Psoas muscle (tissue), 7 donors: ENCODE measurements at regions not wholly inside any gene's neighbourhood (a gene's known extent, or its start where the extent isn't known, plus 50 kb on each side); places are given as distances from the start of the nearest gene placed in this dataset.

Experiments used
- ATAC-seq, 4 donors: fragments of 200-7000 bp; cut with Tn5 transposase; one replicate each; pipeline ENCODE4 v1.9.1; 2020; ENCODE audit warnings: moderate library complexity in 3 of 4, mild to moderate bottlenecking in 2 of 4
- DNase-seq, 2 donors: peaks; one replicate each; pipeline ENCODE4 v3.0.0-alpha.2; 2020
- H3K27ac ChIP-seq: fragments of 200-600 bp; one replicate; pipeline ENCODE4 v1.8.0; 2022
- H3K27me3 ChIP-seq, 3 donors: fragments of 200-600 bp in 1 of 3; one replicate each; pipeline versions ENCODE4 v1.6.1 to v1.8.0; 2013 to 2022; ENCODE audit warnings: low read length in 2 of 3, mild to moderate bottlenecking in 2 of 3, moderate library complexity in 1 of 3; ENCODE audit not compliant: insufficient read depth in 3 of 3
- H3K36me3 ChIP-seq, 2 donors: fragments of 200-600 bp in 1 of 2; one replicate each; pipeline versions ENCODE4 v1.6.1 to v1.8.0; 2013 to 2022; ENCODE audit warnings: low read depth in 1 of 2, mild to moderate bottlenecking in 1 of 2, moderate library complexity in 1 of 2; ENCODE audit not compliant: insufficient read depth in 1 of 2
- H3K4me1 ChIP-seq: fragments of 200-600 bp; one replicate; pipeline ENCODE4 v1.8.0; 2022
- H3K4me3 ChIP-seq: fragments of 200-600 bp; one replicate; pipeline ENCODE4 v1.8.0; 2022; ENCODE audit warnings: mild to moderate bottlenecking
- H3K9me3 ChIP-seq: fragments of 200-600 bp; one replicate; pipeline ENCODE4 v1.8.0; 2022
- WGBS, 3 donors: extraction: QIAGEN DNeasy Blood & Tissue Kit; methylation state at CpG; one replicate each; pipeline versions ENCODE4 v1.1.6 to v1.1.7; 2013; 5-methylcytosine and 5-hydroxymethylcytosine counted together
- intact Hi-C, 2 donors: fragments of 100-400 bp; cut with DNase I; formaldehyde crosslinking; loops; one replicate each; pipeline versions ENCODE4 v1.11.0 to v1.14.2; 2022
- TF ChIP-seq, protein P1 (sequence below): fragments of 200-600 bp; IDR thresholded peaks from one replicate; pipeline ENCODE4 v1.8.0; 2022; ENCODE audit warnings: antibody characterized with exemption
- donor health status: healthy with polysubstance abuse.
- donor health status: DM: no; HTN: no; CAD: no; lungs with moderate emphysema.
- donor health status: Bipolar disorder and iron deficiency.
- donor health status: healthy.
- donor health status: DM: yes; HTN: yes; CAD: no.
- donor health status: DM: no; HTN: no; CAD: no.
- donor health status: DM: yes; HTN: yes; CAD: no.

DNA sequence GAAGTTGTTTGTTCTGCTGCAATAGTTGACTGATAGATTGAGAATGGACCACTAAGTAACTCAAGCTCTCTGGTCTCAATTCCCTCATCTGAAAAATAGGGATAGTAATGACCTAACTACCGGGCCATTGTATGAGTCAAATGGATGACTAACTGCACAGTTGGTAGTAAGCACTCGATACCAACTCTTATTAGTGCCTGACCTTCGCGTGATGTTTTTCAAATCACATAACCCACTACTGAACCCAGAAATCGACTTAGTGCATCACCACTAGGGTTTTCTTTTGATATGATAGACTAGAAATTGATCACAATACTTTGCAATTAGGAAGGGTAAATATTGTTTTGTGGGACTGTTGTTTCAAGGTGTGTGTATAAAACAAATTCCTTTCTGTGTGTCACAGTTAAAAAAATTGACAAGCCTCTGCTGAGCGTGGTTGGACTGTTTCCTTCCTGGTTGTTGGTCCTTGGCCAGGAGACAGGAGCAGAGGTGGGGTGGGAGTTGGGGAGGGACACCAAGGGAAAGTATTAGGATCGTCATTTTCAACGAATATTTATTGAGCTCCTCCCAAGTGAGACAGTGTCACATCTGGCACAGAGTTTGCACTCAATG, 54.0 kb upstream of the LRP8 start:
- intact Hi-C loops, result no loop called here
- DNase-seq, result no peak
- no peaks in the 10 kb centered on the region for H3K27me3 ChIP-seq

DNA sequence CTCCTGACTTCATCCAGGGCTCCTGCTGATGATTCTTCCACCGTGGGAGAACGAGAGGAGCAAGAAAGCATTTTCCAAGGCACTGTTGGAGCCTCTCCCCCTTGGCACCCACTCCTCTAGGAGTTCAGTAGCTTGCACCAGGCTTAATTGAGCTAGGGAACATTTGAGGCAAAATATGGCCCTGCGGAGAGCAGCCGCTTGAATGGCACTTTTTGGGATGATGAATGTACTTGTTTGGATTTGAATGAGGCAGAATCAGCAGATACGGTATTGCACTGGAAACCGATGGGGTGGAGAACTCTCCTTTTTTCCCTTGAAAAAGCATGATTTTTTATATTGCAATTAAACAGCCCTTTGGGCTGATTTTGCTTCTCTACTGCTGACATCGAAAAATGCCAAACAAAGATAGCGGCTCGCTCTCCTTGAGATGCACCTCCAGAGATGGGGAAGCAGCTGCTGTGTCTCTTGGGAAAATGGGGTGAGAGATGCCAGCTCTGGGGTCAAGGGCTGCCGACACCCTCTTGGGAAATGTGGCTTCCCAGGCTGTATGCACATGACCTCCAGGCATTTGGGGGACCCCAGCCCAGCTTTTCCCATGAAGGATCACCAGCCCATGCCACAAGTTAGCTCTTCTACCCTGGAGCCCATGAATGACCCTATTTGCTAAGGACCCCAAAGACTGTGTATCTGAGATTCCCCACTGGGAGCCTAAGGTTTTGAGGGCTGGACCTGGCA, 55.4 kb upstream of the LRP8 start:
- DNase-seq, result peak in 1 of 2 donors; percentile 32
- TF ChIP-seq, protein P1, sequence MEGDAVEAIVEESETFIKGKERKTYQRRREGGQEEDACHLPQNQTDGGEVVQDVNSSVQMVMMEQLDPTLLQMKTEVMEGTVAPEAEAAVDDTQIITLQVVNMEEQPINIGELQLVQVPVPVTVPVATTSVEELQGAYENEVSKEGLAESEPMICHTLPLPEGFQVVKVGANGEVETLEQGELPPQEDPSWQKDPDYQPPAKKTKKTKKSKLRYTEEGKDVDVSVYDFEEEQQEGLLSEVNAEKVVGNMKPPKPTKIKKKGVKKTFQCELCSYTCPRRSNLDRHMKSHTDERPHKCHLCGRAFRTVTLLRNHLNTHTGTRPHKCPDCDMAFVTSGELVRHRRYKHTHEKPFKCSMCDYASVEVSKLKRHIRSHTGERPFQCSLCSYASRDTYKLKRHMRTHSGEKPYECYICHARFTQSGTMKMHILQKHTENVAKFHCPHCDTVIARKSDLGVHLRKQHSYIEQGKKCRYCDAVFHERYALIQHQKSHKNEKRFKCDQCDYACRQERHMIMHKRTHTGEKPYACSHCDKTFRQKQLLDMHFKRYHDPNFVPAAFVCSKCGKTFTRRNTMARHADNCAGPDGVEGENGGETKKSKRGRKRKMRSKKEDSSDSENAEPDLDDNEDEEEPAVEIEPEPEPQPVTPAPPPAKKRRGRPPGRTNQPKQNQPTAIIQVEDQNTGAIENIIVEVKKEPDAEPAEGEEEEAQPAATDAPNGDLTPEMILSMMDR, result no peak
- no peaks in the 10 kb centered on the region for H3K4me1 ChIP-seq
- intact Hi-C loops, result no loop called here
- H3K4me3 ChIP-seq, result no peak overlapping the region
- no peaks in the 10 kb centered on the region for H3K36me3 ChIP-seq
- no peaks in the 10 kb centered on the region for H3K27me3 ChIP-seq
- 79 to 81% (median 79%) methylated on average over 10 of the region's 10 CpGs for WGBS, 3 donors
- no peak overlapping the region for H3K27ac ChIP-seq
- no peak for ATAC-seq
- peaks cover 10% of the 10 kb centered on the region for H3K9me3 ChIP-seq

More for the DNA sequence above, 54.0 kb upstream of the LRP8 start:
- H3K4me3 ChIP-seq, result no peak overlapping the region
- 56 to 67% (median 67%) methylated on average over 8 of the region's 8 CpGs for WGBS, 3 donors
- no peaks in the 10 kb centered on the region for H3K36me3 ChIP-seq
- H3K27ac ChIP-seq, result no peak overlapping the region
- no peaks in the 10 kb centered on the region for H3K9me3 ChIP-seq
- no peak for ATAC-seq
- TF ChIP-seq, protein P1, result no peak
- no peaks in the 10 kb centered on the region for H3K4me1 ChIP-seq

DNA sequence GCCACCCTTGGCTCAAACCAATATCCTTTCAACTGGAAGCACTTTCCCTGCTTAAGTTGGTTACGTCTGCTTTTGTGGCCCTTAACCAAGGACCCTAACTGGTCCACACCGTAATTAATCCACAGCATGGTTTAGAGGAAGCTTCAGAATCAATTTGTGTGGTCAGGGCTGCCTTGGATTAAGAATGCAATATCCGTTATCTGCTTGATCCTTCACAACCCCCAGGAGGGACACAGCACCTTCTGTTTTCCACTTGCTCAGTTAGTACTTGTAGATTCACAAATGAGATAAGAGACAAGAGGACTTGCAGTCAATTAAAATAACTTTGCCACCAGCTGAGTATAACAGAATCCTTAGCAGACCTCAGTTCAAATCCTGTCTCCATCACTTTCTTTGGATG, 56.9 kb upstream of the LRP8 start:
- ATAC-seq (no peak), DNase-seq (no peak)
- no peaks in the 10 kb centered on the region for H3K27me3 ChIP-seq
- H3K36me3 ChIP-seq, result no peaks in the 10 kb centered on the region
- no peak overlapping the region for H3K4me3 ChIP-seq
- TF ChIP-seq, protein P1, result no peak
- intact Hi-C loops, result no loop called here
- no peak overlapping the region for H3K27ac ChIP-seq
- no peaks in the 10 kb centered on the region for H3K4me1 ChIP-seq
- H3K9me3 ChIP-seq, result peaks cover 10% of the 10 kb centered on the region
- WGBS, 3 donors, result 86 to 90% (median 88%) methylated on average over 3 of the region's 3 CpGs

DNA sequence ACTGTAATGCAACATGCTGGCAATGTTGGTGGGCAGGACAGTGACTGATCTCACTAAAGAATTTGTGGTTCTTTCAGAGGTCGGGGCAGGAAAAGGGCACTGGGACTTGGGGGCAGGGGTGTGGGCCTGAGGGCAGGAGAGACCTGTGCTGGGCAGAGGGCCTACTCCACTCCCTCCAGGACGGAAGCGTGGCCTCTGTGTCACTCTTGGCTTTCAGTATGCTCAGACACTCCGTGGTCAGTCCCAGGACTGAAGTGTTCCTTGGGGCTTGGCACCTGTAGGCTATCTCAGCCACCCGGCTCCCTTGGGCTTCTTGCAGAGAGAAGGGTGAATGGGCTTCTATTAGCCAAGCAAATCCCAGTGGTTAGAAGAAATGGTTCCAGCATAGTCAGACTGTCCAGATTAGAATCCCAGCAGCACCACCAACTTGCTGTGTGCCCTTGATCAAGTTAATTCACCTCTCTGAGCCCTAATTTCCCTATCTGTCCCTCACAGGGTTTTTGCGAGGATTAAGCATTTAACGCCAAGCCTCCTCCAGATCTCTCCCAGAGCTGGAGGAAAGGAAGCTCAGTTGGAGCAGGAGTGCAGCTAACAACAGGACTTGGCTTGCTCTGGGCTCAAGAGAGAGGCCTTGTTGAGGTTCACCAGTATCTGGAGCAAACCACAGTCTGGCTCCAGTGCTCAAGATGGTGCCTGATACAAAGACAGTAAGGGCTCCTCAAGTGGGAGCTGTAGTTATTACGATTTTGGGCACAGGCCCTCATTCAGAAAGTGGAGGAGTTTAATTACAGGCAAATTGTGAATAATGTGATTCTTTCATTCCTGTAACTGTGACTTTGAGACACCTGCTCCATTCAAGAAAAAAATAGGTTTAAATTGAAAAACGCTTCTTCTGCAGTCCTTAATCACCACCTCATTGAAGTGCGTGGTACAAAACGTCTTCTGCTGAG, 57.7 kb upstream of the LRP8 start:
- 64 to 73% (median 69%) methylated on average over 11 of the region's 11 CpGs for WGBS, 3 donors
- Histone ChIP-seq H3K4me3 (no peak overlapping the region), H3K27me3 (no peaks in the 10 kb centered on the region), H3K4me1 (no peaks in the 10 kb centered on the region), H3K36me3 (no peaks in the 10 kb centered on the region), H3K27ac (no peak overlapping the region), H3K9me3 (peaks cover 10% of the 10 kb centered on the region)
- TF ChIP-seq, protein P1, result no peak
- intact Hi-C loops, result no loop called here
- ATAC-seq (no peak), DNase-seq (peak in 1 of 2 donors; percentile 27)
